Retinal pigment epithelial cell (primary cell): ENCODE measurements at regions not wholly inside any gene's neighbourhood (a gene's known extent, or its start where the extent isn't known, plus 50 kb on each side); places are given as distances from the start of the nearest gene placed in this dataset.

Experiments
- DNase-seq: peaks from one replicate; pipeline ENCODE4 v3.0.0-alpha.2; 2010; ENCODE audit warnings: low read depth
- H3K4me3 ChIP-seq: 2 replicates; pipeline ENCODE4 v1.5.1; 2011; ENCODE audit warnings: mild to moderate bottlenecking, low read length, control low read depth, moderate library complexity
- TF ChIP-seq, protein P1 (sequence below): conservative IDR thresholded peaks from 2 replicates; pipeline ENCODE4 v1.5.1; 2011; ENCODE audit warnings: low read depth, low read length, control low read depth, inconsistent platforms

DNA sequence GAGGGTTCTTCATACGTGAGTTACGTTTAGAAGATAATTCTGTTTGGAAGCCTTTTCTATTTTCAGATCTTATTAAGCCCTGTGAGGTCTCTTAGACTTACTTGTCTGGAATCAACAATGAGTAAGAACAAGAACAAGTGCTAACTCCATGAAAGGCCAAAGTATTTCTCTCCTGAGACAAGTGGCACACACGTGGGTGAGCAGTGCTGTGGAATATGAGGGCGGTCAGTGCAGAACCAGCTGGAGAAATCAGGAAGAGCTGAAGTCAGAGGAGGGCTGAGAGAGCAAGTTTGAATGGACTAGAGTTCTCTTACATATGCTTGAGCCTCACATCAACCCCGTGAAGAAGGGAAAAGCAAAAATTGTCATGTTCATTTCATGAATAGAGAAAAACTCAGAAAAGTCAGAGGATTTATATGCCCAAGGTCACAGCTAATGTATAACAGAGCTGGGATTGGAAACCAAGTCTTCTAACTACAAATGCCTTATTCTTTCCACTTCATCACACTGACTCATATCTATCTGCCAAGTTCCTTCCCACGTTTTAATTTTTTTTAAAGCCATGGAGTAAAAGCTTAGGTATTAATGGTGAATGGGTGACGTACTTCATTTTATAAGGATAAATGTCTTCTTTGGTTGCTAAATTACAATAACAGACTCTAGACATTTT is 201.3 kb upstream of the DTNBP1 start:
- DNase-seq = no peak
- TF ChIP-seq, protein P1, sequence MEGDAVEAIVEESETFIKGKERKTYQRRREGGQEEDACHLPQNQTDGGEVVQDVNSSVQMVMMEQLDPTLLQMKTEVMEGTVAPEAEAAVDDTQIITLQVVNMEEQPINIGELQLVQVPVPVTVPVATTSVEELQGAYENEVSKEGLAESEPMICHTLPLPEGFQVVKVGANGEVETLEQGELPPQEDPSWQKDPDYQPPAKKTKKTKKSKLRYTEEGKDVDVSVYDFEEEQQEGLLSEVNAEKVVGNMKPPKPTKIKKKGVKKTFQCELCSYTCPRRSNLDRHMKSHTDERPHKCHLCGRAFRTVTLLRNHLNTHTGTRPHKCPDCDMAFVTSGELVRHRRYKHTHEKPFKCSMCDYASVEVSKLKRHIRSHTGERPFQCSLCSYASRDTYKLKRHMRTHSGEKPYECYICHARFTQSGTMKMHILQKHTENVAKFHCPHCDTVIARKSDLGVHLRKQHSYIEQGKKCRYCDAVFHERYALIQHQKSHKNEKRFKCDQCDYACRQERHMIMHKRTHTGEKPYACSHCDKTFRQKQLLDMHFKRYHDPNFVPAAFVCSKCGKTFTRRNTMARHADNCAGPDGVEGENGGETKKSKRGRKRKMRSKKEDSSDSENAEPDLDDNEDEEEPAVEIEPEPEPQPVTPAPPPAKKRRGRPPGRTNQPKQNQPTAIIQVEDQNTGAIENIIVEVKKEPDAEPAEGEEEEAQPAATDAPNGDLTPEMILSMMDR = no peak
- H3K4me3 ChIP-seq = no peak overlapping the region

DNA sequence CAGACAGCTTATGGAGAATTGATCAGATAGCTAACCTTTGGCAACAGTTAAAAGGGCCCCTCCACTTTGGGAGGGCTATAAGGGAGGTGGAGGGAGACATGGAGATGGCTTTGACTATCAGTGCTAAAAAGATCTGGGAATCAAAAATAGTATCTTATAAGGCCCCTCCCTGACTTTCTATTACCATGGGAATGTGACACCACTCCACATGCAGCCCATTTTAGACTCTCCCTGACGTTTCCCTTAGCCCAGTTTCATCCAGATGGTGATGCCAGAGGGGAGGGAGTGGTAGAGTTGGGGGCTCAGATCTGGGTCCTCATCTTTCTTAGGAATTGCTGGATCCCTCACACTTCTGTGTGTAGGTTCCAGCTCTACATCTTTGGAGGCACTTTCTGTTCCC is 200.0 kb upstream of the DTNBP1 start:
- no peak for DNase-seq
- H3K4me3 ChIP-seq = no peak overlapping the region
- TF ChIP-seq, protein P1 = no peak

DNA sequence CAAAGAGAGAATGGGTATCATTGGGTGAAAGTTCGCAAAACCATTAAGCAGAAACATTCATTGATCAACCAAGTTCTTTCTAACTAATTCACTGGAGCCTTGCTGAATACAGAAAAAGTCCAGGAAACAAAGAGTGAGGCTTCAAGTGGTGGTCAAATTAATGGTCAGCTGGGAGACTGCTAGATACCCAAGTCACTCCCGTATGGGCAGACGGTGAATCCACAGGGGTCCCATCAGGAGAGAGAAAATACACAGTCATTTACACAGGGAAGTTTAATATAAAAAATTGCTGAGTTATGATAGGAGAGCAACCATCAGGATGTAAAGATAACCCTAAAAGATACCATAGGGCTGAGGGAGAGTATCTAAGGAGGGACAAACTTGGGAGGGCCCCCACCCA is 198.7 kb upstream of the DTNBP1 start:
- DNase-seq = no peak
- TF ChIP-seq, protein P1 = no peak
- no peak overlapping the region for H3K4me3 ChIP-seq

DNA sequence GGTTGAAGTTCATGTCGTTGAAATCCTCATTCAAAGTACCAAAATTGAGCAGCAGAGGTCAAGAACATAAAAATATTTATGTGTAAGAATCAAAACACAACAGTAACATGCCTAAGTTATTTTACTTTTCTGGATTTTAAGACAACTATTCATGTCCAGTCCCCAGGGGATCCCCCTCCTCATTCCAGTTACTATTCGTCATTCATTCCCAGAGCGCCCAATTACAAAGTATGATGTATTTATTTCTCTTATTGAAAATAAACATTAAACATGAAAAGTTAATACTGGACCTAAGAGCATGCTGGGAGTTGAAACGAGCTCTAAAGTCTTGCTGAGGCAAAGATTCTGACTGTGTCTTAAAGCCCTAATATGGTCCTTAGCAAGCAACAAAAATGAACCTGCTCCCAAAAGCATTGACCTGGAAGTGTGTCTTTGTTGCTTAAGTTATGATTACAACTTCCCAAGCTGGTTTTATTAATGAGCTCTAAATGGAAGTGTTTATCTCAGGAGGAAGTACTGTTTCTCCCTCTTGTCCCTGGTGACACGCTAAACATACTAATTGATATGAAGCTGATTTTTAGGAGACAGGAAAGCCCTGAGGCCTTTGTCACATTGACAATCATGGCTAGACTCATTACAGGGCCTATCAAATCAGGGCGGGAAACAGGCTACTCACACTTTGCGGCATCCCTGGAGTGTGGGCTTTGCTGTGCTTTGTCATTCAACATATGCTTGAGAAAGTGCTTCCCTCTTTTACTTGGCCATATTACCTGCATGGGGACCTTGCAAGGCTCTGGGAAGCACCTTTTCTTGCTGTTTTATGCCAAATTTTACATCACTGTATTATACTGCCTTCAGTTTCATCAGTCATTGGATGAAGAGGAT is 192.2 kb upstream of the DTNBP1 start:
- TF ChIP-seq, protein P1 = no peak
- no peak for DNase-seq
- no peak overlapping the region for H3K4me3 ChIP-seq

DNA sequence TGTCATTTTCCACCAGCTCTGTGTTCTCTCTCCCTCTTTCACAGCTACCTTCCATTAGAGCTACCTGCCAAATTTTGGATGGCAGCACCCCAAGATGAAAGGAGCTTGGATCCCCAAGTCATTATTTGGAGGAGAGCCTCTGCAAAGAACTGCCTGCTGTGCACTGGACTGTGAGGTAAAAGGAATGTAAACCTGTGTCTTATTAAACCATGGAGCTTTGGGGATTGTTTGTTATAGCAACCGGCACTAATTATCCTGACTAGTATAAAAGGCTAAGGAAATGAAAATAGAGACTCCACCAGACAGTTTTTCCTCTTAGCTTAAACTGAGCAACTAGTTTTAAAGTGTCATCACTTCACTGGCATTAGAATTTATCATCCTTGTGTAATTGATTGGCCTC is 191.6 kb upstream of the DTNBP1 start:
- TF ChIP-seq, protein P1 = no peak
- DNase-seq = no peak
- H3K4me3 ChIP-seq = no peak overlapping the region

DNA sequence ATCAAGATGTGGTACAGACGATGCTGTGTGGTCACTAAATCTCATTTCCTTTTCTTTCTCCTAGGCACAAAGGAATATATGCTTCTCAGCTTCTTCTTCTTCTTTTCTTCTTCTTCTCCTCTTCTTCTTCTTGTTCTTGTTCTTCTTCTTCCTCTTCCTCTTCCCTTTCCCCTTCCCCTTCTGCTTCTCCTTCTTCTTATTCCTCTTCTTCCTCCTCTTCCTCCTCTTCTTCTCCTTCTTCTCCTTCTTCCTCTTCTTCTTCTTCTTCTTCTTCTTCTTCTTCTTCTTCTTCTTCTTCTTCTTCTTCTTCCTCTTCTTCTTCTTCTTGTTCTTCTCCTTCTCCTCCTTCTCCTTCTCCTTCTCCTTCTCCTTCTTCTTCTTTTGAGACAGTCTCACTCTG is 190.4 kb upstream of the DTNBP1 start:
- no peak overlapping the region for H3K4me3 ChIP-seq
- TF ChIP-seq, protein P1 = no peak
- no peak for DNase-seq

DNA sequence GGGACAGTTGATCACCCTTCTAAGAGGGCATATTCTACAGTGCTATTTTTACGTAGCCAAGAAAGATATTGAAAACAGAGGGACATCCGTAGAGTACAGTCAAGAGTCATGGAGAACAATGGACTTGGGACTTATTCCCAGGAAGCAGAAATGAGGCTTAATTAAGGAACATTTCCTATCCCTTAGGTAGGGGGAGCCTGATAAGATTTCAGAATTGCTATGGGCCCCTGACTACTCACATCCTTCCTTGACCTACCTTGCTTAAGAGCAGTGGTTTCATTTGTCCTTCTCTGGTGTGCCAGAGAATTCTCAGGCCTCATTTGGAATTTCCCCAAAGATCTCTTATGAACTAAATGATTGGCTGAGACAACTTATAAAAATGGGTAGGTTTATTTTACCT is 189.5 kb upstream of the DTNBP1 start:
- TF ChIP-seq, protein P1 = no peak
- no peak for DNase-seq
- H3K4me3 ChIP-seq = no peak overlapping the region
